Panc1 (cell line): ENCODE measurements at regions not wholly inside any gene's neighbourhood (a gene's known extent, or its start where the extent isn't known, plus 50 kb on each side); places are given as distances from the start of the nearest gene placed in this dataset.

Experiments
- CTCF ChIP-seq: fragments of 450-650 bp; IDR thresholded peaks from 2 replicates; pipeline ENCODE4 v1.5.1; 2017; ENCODE audit warnings: mild to moderate bottlenecking
- POLR2AphosphoS5 ChIP-seq: IDR thresholded peaks from 2 replicates; pipeline ENCODE4 v1.6.1; 2012; ENCODE audit warnings: mild to moderate bottlenecking, low read depth, low read length, moderate library complexity
- REST ChIP-seq, 2 experiments: IDR thresholded peaks; 2 replicates each; pipeline ENCODE4 v1.6.1; 2011 to 2012; ENCODE audit warnings: low read depth in 2 of 2, control low read depth in 1 of 2, low read length in 1 of 2, mild to moderate bottlenecking in 1 of 2, moderate library complexity in 1 of 2; ENCODE audit not compliant: insufficient read depth in 1 of 2
- SIN3A ChIP-seq: IDR thresholded peaks from 2 replicates; pipeline ENCODE4 v1.6.1; 2012; ENCODE audit warnings: low read depth, mild to moderate bottlenecking, low read length, moderate library complexity, borderline replicate concordance; ENCODE audit not compliant: insufficient read depth
- TCF7L2 ChIP-seq: IDR thresholded peaks from 2 replicates; pipeline ENCODE4 v1.6.1; 2011; ENCODE audit warnings: mild to moderate bottlenecking, low read depth, low read length, inconsistent platforms

GRCh38 chr4:108536577-108536976, 83.8 kb upstream of the RPL34 start:
- TF ChIP-seq CTCF (no peak), TCF7L2 (no peak), POLR2AphosphoS5 (no peak), REST (IDR thresholded peaks at IDR 0.05; ENCODE audit: insufficient read depth in 1 of 2, low read depth in 2 of 2, low read length in 1 of 2) (no peak), SIN3A (no peak)
